Loucy (cell line): ENCODE measurements at regions not wholly inside any gene's neighbourhood (a gene's known extent, or its start where the extent isn't known, plus 50 kb on each side); places are given as distances from the start of the nearest gene placed in this dataset.

Source experiments
- H2AFZ ChIP-seq: fragments of 200-600 bp; sonication (generic); 2 replicates; pipeline ENCODE4 v1.6.0; 2016; ENCODE audit warnings: antibody characterized with exemption, mild to moderate bottlenecking, low read length, moderate library complexity
- H3F3A ChIP-seq: fragments of 200-600 bp; 2 replicates; pipeline ENCODE4 v1.6.0; 2016; ENCODE audit warnings: antibody characterized with exemption, low read depth, mild to moderate bottlenecking
- H3K27me3 ChIP-seq: fragments of 200-600 bp; sonication (generic); 2 replicates; pipeline ENCODE4 v1.6.1; 2014; ENCODE audit warnings: low read length, mild to moderate bottlenecking; ENCODE audit not compliant: insufficient read depth, poor library complexity, severe bottlenecking
- H3K36me3 ChIP-seq: fragments of 200-600 bp; sonication (generic); 2 replicates; pipeline ENCODE4 v1.6.1; 2016; ENCODE audit warnings: low read length; ENCODE audit not compliant: insufficient read depth
- H3K4me1 ChIP-seq: fragments of 200-600 bp; sonication (generic); 2 replicates; pipeline ENCODE4 v1.5.1; 2014; ENCODE audit warnings: low read length, mild to moderate bottlenecking; ENCODE audit not compliant: insufficient read depth, poor library complexity, severe bottlenecking
- H3K4me2 ChIP-seq: fragments of 200-600 bp; sonication (generic); 2 replicates; pipeline ENCODE4 v1.6.0; 2014; ENCODE audit warnings: antibody characterized with exemption, low read length, low read depth, mild to moderate bottlenecking; ENCODE audit not compliant: poor library complexity, severe bottlenecking
- H3K4me3 ChIP-seq: fragments of 200-600 bp; sonication (generic); 2 replicates; pipeline ENCODE4 v1.5.1; 2014; ENCODE audit warnings: low read length, mild to moderate bottlenecking, mixed read lengths; ENCODE audit not compliant: poor library complexity, severe bottlenecking
- H3K79me2 ChIP-seq: fragments of 200-600 bp; sonication (generic); 2 replicates; pipeline ENCODE4 v1.6.1; 2014; ENCODE audit warnings: low read length; ENCODE audit not compliant: insufficient read depth
- H3K9ac ChIP-seq: fragments of 200-600 bp; sonication (generic); 2 replicates; pipeline ENCODE4 v1.6.0; 2014; ENCODE audit warnings: mild to moderate bottlenecking, low read depth, low read length, moderate library complexity; ENCODE audit not compliant: poor library complexity, severe bottlenecking
- H3K9me2 ChIP-seq: fragments of 200-600 bp; sonication (generic); replicated peaks from 2 replicates; pipeline ENCODE4 v1.6.1; 2016; ENCODE audit warnings: low read depth, low read length, mixed read lengths
- H3K9me3 ChIP-seq: fragments of 200-600 bp; sonication (generic); 2 replicates; pipeline ENCODE4 v1.6.1; 2014; ENCODE audit warnings: mild to moderate bottlenecking, antibody characterized with exemption, low read length, low read depth; ENCODE audit not compliant: insufficient read depth
- H4K20me1 ChIP-seq: fragments of 200-600 bp; sonication (generic); 2 replicates; pipeline ENCODE4 v1.6.0; 2014; ENCODE audit warnings: antibody characterized with exemption, low read length, mild to moderate bottlenecking; ENCODE audit not compliant: insufficient read depth, poor library complexity, severe bottlenecking
- EZH2phosphoT487 ChIP-seq: fragments of 200-600 bp; IDR thresholded peaks from 2 replicates; pipeline ENCODE4 v1.6.1; 2018; ENCODE audit warnings: antibody characterized with exemption, mild to moderate bottlenecking, moderate library complexity, borderline replicate concordance
- TF ChIP-seq, protein P1 (sequence below): fragments of 200-600 bp; sonication (generic); conservative IDR thresholded peaks from 2 replicates; pipeline ENCODE4 v1.5.1; 2014; ENCODE audit warnings: mild to moderate bottlenecking, antibody characterized with exemption, low read length

DNA sequence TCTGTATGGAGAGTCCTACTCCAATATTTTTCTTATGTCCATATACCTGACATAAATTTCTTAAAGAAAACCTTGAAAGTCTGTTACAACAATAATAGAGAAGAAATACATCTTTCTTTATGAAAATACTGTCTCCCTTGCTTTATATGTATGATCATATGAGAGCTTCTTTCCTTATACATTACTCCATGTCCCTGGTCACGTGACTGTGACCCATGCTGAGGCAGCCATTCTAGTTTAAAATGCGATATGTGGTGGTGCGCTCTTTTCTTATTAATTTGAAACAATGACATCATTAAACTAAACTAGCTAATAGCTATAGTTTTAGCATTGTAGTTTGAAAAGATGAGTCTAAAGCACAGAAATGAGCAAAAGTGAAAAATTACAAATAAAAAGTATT lies 1120.3 kb upstream of the PRR20A start:
- TF ChIP-seq, protein P1, sequence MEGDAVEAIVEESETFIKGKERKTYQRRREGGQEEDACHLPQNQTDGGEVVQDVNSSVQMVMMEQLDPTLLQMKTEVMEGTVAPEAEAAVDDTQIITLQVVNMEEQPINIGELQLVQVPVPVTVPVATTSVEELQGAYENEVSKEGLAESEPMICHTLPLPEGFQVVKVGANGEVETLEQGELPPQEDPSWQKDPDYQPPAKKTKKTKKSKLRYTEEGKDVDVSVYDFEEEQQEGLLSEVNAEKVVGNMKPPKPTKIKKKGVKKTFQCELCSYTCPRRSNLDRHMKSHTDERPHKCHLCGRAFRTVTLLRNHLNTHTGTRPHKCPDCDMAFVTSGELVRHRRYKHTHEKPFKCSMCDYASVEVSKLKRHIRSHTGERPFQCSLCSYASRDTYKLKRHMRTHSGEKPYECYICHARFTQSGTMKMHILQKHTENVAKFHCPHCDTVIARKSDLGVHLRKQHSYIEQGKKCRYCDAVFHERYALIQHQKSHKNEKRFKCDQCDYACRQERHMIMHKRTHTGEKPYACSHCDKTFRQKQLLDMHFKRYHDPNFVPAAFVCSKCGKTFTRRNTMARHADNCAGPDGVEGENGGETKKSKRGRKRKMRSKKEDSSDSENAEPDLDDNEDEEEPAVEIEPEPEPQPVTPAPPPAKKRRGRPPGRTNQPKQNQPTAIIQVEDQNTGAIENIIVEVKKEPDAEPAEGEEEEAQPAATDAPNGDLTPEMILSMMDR, result no peak
- no peak for TF ChIP-seq EZH2phosphoT487
- H3K79me2 ChIP-seq, result no peaks in the 10 kb centered on the region
- no peaks in the 10 kb centered on the region for H3K36me3 ChIP-seq
- H3K9me2 ChIP-seq, result 0 out of 2 replicates have a peak, but pooled peaks cover 5% of the 10 kb centered on the region
- H3K4me3 ChIP-seq, result no peak overlapping the region
- H3K4me2 ChIP-seq, result no peak overlapping the region
- H3K9ac ChIP-seq, result no peak overlapping the region
- no peaks in the 10 kb centered on the region for H3F3A ChIP-seq
- H3K27me3 ChIP-seq, result no peaks in the 10 kb centered on the region
- H2AFZ ChIP-seq, result no peak overlapping the region
- no peaks in the 10 kb centered on the region for H3K4me1 ChIP-seq
- no peaks in the 10 kb centered on the region for H4K20me1 ChIP-seq
- no peaks in the 10 kb centered on the region; the same call in 1 of the 2 replicates for H3K9me3 ChIP-seq

DNA sequence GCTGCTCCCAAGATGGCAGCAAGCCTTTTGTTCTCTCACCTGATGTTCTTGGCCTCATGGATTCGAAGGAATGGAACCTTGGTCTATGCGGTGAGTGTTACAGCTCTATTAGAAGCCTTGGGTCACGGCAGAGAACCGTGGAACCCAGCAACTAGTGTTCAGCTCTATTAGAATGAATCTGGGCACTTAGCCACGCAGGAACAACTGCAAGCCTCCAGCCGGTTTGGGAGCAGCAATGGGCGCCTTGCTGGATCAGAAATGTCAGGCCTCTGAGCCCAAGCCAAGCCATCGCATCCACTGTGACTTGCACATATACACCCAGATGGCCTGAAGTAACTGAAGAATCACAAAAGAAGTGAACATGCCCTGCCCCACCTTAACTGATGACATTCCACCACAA lies 1100.7 kb upstream of the PRR20A start:
- Histone ChIP-seq H3K36me3 (no peaks in the 10 kb centered on the region), H3K79me2 (no peaks in the 10 kb centered on the region), H4K20me1 (no peaks in the 10 kb centered on the region), H3K9ac (no peak overlapping the region), H3K4me3 (no peak overlapping the region), H3F3A (no peaks in the 10 kb centered on the region), H3K9me3 (no peaks in the 10 kb centered on the region), H3K9me2 (no peaks in the 10 kb centered on the region), H2AFZ (no peak overlapping the region), H3K4me1 (no peaks in the 10 kb centered on the region), H3K27me3 (no peaks in the 10 kb centered on the region), H3K4me2 (no peak overlapping the region)
- TF ChIP-seq, protein P1, result no peak
- no peak for TF ChIP-seq EZH2phosphoT487

DNA sequence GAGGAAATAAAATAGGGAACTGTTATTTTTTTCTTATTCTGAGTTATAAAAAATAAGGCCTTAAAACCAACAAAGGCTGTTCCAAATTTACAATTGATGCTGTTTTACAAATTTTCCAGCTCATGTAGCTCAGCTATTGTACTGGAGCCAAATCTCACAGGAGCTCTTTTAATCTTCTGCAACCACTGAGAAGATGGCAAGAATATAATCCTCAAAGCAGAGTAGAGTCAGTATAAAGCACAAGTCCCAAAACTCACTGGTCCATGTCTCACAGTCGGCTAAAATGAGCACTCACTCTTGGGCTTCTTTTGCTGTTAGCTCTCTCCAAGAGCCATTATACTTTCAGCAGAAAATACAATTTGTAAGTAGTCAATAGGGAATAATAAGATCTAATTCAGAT lies 1074.4 kb upstream of the PRR20A start:
- no peak overlapping the region for H3K4me2 ChIP-seq
- H3K27me3 ChIP-seq, result no peaks in the 10 kb centered on the region
- no peaks in the 10 kb centered on the region for H3F3A ChIP-seq
- no peaks in the 10 kb centered on the region for H3K79me2 ChIP-seq
- no peak overlapping the region for H3K4me3 ChIP-seq
- H3K9me3 ChIP-seq, result no peaks in the 10 kb centered on the region
- no peaks in the 10 kb centered on the region for H3K36me3 ChIP-seq
- H3K4me1 ChIP-seq, result no peaks in the 10 kb centered on the region
- H2AFZ ChIP-seq, result no peak overlapping the region
- no peak overlapping the region for H3K9ac ChIP-seq
- no peaks in the 10 kb centered on the region for H3K9me2 ChIP-seq
- TF ChIP-seq EZH2phosphoT487, result no peak
- no peaks in the 10 kb centered on the region for H4K20me1 ChIP-seq

DNA sequence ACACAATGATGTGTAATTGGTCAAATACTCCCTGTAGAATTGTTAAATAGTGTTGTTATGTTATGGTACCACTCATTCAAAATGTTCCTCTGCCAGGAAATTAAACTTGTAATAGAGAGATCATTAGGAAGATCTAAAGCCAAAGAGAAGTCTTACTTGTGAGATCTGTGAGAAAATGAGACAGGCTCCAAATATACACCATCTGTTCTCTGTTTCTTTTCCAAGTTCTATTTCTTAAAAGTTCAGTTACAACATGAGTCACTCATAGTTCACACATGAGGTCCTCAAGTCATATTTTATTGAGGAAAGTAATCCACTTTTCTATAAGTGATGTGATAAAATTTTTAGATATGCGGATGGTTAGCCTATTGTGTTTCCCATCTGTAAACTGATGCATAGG lies 1038.1 kb upstream of the PRR20A start:
- Histone ChIP-seq H3K36me3 (no peaks in the 10 kb centered on the region), H3K79me2 (no peaks in the 10 kb centered on the region), H3K27me3 (no peaks in the 10 kb centered on the region), H3K4me3 (no peak overlapping the region), H3F3A (no peaks in the 10 kb centered on the region), H3K9ac (no peak overlapping the region), H3K9me2 (no peaks in the 10 kb centered on the region), H3K9me3 (no peaks in the 10 kb centered on the region), H2AFZ (no peak overlapping the region), H4K20me1 (no peaks in the 10 kb centered on the region), H3K4me2 (no peak overlapping the region), H3K4me1 (no peaks in the 10 kb centered on the region)
- TF ChIP-seq, protein P1, result no peak
- TF ChIP-seq EZH2phosphoT487, result no peak
